B cell (primary cell): ENCODE measurements at regions not wholly inside any gene's neighbourhood (a gene's known extent, or its start where the extent isn't known, plus 50 kb on each side); places are given as distances from the start of the nearest gene placed in this dataset.

Source experiments
- ATAC-seq: fragments of 200-7000 bp; cut with Tn5 transposase; one replicate; pipeline ENCODE4 v1.10.0; 2021; ENCODE audit warnings: low read depth, mild to moderate bottlenecking, moderate number of reproducible peaks, moderate library complexity
- CTCF ChIA-PET: fragments of 350-600 bp; sonication (Branson Sonifier 250); formaldehyde crosslinking; loops from one replicate; lab custom pipeline; 2021; ENCODE audit warnings: antibody characterized with exemption, inconsistent platforms; lab: Charles Lee
- POLR2A ChIA-PET: fragments of 350-600 bp; sonication (Branson Sonifier 250); formaldehyde crosslinking; loops from one replicate; lab custom pipeline; 2021; ENCODE audit warnings: antibody characterized with exemption; lab: Charles Lee
- DNase-seq: peaks from one replicate; pipeline ENCODE4 v3.0.0; 2013
- H2AFZ ChIP-seq: 2 replicates; pipeline ENCODE4 v1.6.1; 2012; ENCODE audit warnings: mild to moderate bottlenecking, low read depth, low read length; ENCODE audit not compliant: insufficient read depth, poor library complexity, severe bottlenecking
- H3K27ac ChIP-seq, 2 donors: 1 replicate in 1 of 2; 2 replicates in 1 of 2; pipeline ENCODE4 v1.5.1; 2012 to 2013; ENCODE audit warnings: low read length in 2 of 2, mild to moderate bottlenecking in 2 of 2, moderate library complexity in 1 of 2
- H3K27me3 ChIP-seq, 4 experiments: fragments of 200-600 bp in 1 of 4; sonication (generic) in 1 of 4; replicated peaks in 1 of 4; 1 replicate in 2 of 4; 2 replicates in 2 of 4; pipeline versions ENCODE4 v1.6.1 to v1.7.0; 2013 to 2016; ENCODE audit warnings: low read length in 3 of 4, mild to moderate bottlenecking in 2 of 4, mixed read lengths in 1 of 4, moderate library complexity in 1 of 4; ENCODE audit not compliant: insufficient read depth in 4 of 4, control insufficient read depth in 3 of 4; ENCODE audit errors: control extremely low read depth in 1 of 4
- H3K36me3 ChIP-seq, 2 experiments: replicated peaks in 1 of 2; 1 replicate in 1 of 2; 2 replicates in 1 of 2; pipeline versions ENCODE4 v1.6.1 to v1.7.1; 2013; ENCODE audit warnings: low read length in 1 of 2; ENCODE audit not compliant: insufficient read depth in 2 of 2, control insufficient read depth in 1 of 2; ENCODE audit errors: control extremely low read depth in 1 of 2, extremely low read depth in 1 of 2
- H3K4me1 ChIP-seq, 2 donors: fragments of 200-600 bp in 1 of 2; sonication (generic) in 1 of 2; 1 replicate in 1 of 2; 2 replicates in 1 of 2; pipeline versions ENCODE4 v1.5.1 to v1.6.1; 2013 to 2017; ENCODE audit warnings: low read length in 2 of 2; ENCODE audit not compliant: control insufficient read depth in 2 of 2, insufficient read depth in 2 of 2
- H3K4me2 ChIP-seq: replicated peaks from 2 replicates; pipeline ENCODE3; 2012; ENCODE audit warnings: mild to moderate bottlenecking, low read depth, low read length; ENCODE audit not compliant: poor library complexity, severe bottlenecking
- H3K4me3 ChIP-seq, 5 experiments: fragments of 200-600 bp in 1 of 5; sonication (generic) in 1 of 5; 1 replicate in 3 of 5; 2 replicates in 2 of 5; pipeline versions ENCODE4 v1.5.1 to v1.7.0; 2011 to 2016; ENCODE audit warnings: low read length in 4 of 5, mild to moderate bottlenecking in 4 of 5, low read depth in 2 of 5, control low read depth in 1 of 5, moderate library complexity in 1 of 5; ENCODE audit not compliant: insufficient read depth in 1 of 5; ENCODE audit errors: control extremely low read depth in 1 of 5, extremely low read depth in 1 of 5
- H3K79me2 ChIP-seq: fragments of 200-600 bp; sonication (generic); one replicate; pipeline ENCODE4 v1.6.0; 2016; ENCODE audit warnings: low read length; ENCODE audit not compliant: control insufficient read depth, insufficient read depth
- H3K9ac ChIP-seq: fragments of 200-600 bp; sonication (generic); 2 replicates; pipeline ENCODE4 v1.6.1; 2017; ENCODE audit warnings: mild to moderate bottlenecking, low read length, moderate library complexity
- H3K9me3 ChIP-seq, 3 donors: one replicate each; pipeline versions ENCODE4 v1.6.1 to v1.7.1; 2013; ENCODE audit warnings: low read length in 2 of 3; ENCODE audit not compliant: control insufficient read depth in 2 of 3, insufficient read depth in 1 of 3; ENCODE audit errors: control extremely low read depth in 1 of 3
- H4K20me1 ChIP-seq: 2 replicates; pipeline ENCODE4 v1.6.0; 2012; ENCODE audit warnings: mild to moderate bottlenecking, low read length; ENCODE audit not compliant: insufficient read depth, control insufficient read depth, poor library complexity, severe bottlenecking
- H3K27ac Mint-ChIP-seq: one replicate; pipeline ENCODE4 v1.8.0; 2021; ENCODE audit warnings: mixed read lengths
- H3K27me3 Mint-ChIP-seq: one replicate; pipeline ENCODE4 v1.8.0; 2021; ENCODE audit warnings: mixed read lengths
- H3K4me1 Mint-ChIP-seq: one replicate; pipeline ENCODE4 v1.8.0; 2021; ENCODE audit warnings: mixed read lengths
- H3K4me3 Mint-ChIP-seq: one replicate; pipeline ENCODE4 v1.8.0; 2021; ENCODE audit warnings: mixed read lengths
- H3K9me3 Mint-ChIP-seq: one replicate; pipeline ENCODE4 v1.8.0; 2022; ENCODE audit warnings: mixed read lengths; ENCODE audit not compliant: insufficient read depth
- EZH2 ChIP-seq: IDR thresholded peaks from 2 replicates; pipeline ENCODE4 v1.6.1; 2012; ENCODE audit warnings: borderline replicate concordance, low read depth, mild to moderate bottlenecking, moderate library complexity, low read length; ENCODE audit not compliant: insufficient read depth, poor library complexity, severe bottlenecking
- WGBS: methylation state at CpG from one replicate; pipeline ENCODE4 v1.1.5; 2013; ENCODE audit warnings: missing lambda C conversion rate; ENCODE audit not compliant: insufficient coverage; 5-methylcytosine and 5-hydroxymethylcytosine counted together
- intact Hi-C: fragments of 100-400 bp; cut with micrococcal nuclease; formaldehyde crosslinking; loops from one replicate; pipeline ENCODE4 v1.10.0; 2022
- TF ChIP-seq, protein P1 (sequence below): fragments of 200-600 bp; IDR thresholded peaks from one replicate; pipeline ENCODE4 v1.8.0; 2022; ENCODE audit warnings: antibody characterized with exemption, mild to moderate bottlenecking

DNA sequence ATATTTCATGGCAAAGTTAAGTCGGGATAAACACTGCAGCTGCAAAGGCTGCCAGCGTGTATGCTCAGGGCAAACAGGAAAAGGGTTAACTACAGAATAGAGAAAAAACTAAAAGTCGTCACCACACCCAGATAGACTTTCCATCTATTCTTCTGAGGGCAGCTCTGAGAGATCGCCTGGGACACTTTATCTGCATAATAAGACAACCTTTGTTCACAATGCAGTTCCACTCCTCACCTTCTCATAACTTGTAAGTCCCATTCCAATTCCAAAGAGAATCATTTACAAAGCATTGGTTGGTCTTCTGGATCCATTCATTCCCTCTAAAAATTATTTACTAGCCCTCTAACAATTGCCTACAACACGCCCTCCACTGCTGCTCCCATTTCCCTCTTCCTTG is 437.4 kb downstream of the RND3 start:
- H4K20me1 ChIP-seq = no peaks in the 10 kb centered on the region
- H3K79me2 ChIP-seq = no peaks in the 10 kb centered on the region
- peaks cover 3% of the 10 kb centered on the region for H3K9me3 Mint-ChIP-seq
- ChIA-PET CTCF (no interaction called here), POLR2A (no interaction called here)
- H3K27me3 ChIP-seq = no peaks in the 10 kb centered on the region
- H3K9me3 ChIP-seq = no peaks in the 10 kb centered on the region
- no peak for ATAC-seq
- H3K27ac Mint-ChIP-seq = no peak overlapping the region
- no peaks in the 10 kb centered on the region for H3K27me3 Mint-ChIP-seq
- H3K4me3 Mint-ChIP-seq = no peak overlapping the region
- H3K4me3 ChIP-seq = no peak overlapping the region
- no peaks in the 10 kb centered on the region for H3K4me1 ChIP-seq
- H3K9ac ChIP-seq = no peak overlapping the region
- H2AFZ ChIP-seq = no peak overlapping the region
- no peaks in the 10 kb centered on the region for H3K4me1 Mint-ChIP-seq
- intact Hi-C loops = no loop called here
- no peak for TF ChIP-seq EZH2
- TF ChIP-seq, protein P1, sequence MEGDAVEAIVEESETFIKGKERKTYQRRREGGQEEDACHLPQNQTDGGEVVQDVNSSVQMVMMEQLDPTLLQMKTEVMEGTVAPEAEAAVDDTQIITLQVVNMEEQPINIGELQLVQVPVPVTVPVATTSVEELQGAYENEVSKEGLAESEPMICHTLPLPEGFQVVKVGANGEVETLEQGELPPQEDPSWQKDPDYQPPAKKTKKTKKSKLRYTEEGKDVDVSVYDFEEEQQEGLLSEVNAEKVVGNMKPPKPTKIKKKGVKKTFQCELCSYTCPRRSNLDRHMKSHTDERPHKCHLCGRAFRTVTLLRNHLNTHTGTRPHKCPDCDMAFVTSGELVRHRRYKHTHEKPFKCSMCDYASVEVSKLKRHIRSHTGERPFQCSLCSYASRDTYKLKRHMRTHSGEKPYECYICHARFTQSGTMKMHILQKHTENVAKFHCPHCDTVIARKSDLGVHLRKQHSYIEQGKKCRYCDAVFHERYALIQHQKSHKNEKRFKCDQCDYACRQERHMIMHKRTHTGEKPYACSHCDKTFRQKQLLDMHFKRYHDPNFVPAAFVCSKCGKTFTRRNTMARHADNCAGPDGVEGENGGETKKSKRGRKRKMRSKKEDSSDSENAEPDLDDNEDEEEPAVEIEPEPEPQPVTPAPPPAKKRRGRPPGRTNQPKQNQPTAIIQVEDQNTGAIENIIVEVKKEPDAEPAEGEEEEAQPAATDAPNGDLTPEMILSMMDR = no peak
- no peak overlapping the region for H3K4me2 ChIP-seq
- 90% methylated on average over 1 of the region's 5 CpGs for WGBS
- no peak for DNase-seq
- H3K27ac ChIP-seq = no peak overlapping the region
- H3K36me3 ChIP-seq = no peaks in the 10 kb centered on the region

DNA sequence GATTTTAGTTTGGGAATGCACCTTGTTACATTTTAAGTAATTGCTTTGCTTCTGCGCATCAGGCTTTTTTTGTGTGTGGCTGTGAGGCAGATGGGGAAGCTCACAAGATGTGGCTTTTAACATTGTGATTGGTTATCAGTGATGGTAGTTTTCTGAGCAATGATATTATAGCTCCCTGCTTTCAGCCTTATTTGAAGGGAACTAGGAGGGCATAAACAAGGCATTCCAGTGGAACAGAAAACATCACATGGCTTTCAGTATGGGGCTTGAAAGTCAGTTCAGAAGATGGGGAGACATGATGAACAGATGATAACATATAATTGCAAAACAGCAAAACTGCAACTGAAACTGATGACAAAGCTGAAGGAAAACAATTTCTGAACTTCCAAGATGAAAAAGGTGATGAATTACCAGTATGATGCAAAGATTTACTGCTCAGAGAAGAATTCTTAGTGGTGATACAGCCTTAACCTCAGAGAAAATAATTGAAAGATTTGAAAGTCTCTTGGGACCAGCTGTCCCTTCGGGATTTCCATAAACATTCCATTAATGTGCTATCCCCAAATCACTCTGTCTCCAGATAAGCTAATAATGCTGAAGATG is 439.7 kb downstream of the RND3 start:
- H4K20me1 ChIP-seq = no peaks in the 10 kb centered on the region
- ChIA-PET CTCF (no interaction called here), POLR2A (no interaction called here)
- H3K9me3 Mint-ChIP-seq = peaks cover 2% of the 10 kb centered on the region
- no peak for ATAC-seq
- 100% methylated on average over 1 of the region's 2 CpGs for WGBS
- intact Hi-C loops = no loop called here
- no peaks in the 10 kb centered on the region for H3K4me1 ChIP-seq
- H3K9me3 ChIP-seq = no peaks in the 10 kb centered on the region
- H3K4me3 ChIP-seq = no peak overlapping the region
- DNase-seq = no peak
- H2AFZ ChIP-seq = no peak overlapping the region
- H3K27ac ChIP-seq = no peak overlapping the region
- H3K36me3 ChIP-seq = no peaks in the 10 kb centered on the region
- H3K27ac Mint-ChIP-seq = no peak overlapping the region
- TF ChIP-seq, protein P1 = no peak
- TF ChIP-seq EZH2 = no peak
- no peak overlapping the region for H3K9ac ChIP-seq
- no peaks in the 10 kb centered on the region for H3K27me3 ChIP-seq
- no peaks in the 10 kb centered on the region for H3K4me1 Mint-ChIP-seq
- no peak overlapping the region for H3K4me2 ChIP-seq
- no peaks in the 10 kb centered on the region for H3K79me2 ChIP-seq
- no peak overlapping the region for H3K4me3 Mint-ChIP-seq
- H3K27me3 Mint-ChIP-seq = no peaks in the 10 kb centered on the region
